Ascending aorta (tissue), 2 donors: ENCODE measurements at regions not wholly inside any gene's neighbourhood (a gene's known extent, or its start where the extent isn't known, plus 50 kb on each side); places are given as distances from the start of the nearest gene placed in this dataset.

Experiments
- DNase-seq, 2 donors: peaks; one replicate each; pipeline ENCODE4 v3.0.0-alpha.2; 2019; ENCODE audit warnings: low spot score in 2 of 2
- H3K27ac ChIP-seq, 2 donors: fragments of 200-600 bp; sonication (generic); one replicate each; pipeline ENCODE4 v1.5.1; 2016 to 2017; ENCODE audit warnings: mild to moderate bottlenecking in 1 of 2
- H3K27me3 ChIP-seq: fragments of 200-600 bp; sonication (generic); one replicate; pipeline ENCODE4 v1.5.1; 2017
- H3K36me3 ChIP-seq, 2 donors: fragments of 200-600 bp; sonication (generic); one replicate each; pipeline ENCODE4 v1.5.1; 2016
- H3K4me1 ChIP-seq, 2 donors: fragments of 200-600 bp; sonication (generic); one replicate each; pipeline ENCODE4 v1.5.1; 2016 to 2017; ENCODE audit warnings: mild to moderate bottlenecking in 1 of 2
- H3K4me3 ChIP-seq, 2 donors: fragments of 200-600 bp; sonication (generic); one replicate each; pipeline ENCODE4 v1.5.1; 2016 to 2017; ENCODE audit warnings: mild to moderate bottlenecking in 1 of 2
- H3K9me3 ChIP-seq, 2 donors: fragments of 200-600 bp; sonication (generic); one replicate each; pipeline ENCODE4 v1.5.1; 2016
- intact Hi-C: fragments of 100-400 bp; cut with DNase I; formaldehyde crosslinking; loops from one replicate; pipeline ENCODE4 v1.15.1; 2023
- TF ChIP-seq, protein P1 (sequence below), 3 experiments: fragments of 200-600 bp in 2 of 3; fragments of 450-650 bp in 1 of 3; sonication (generic) in 2 of 3; IDR thresholded peaks; one replicate each; pipeline ENCODE4 v1.5.1; 2016 to 2019; ENCODE audit warnings: antibody characterized with exemption in 3 of 3, mild to moderate bottlenecking in 1 of 3, moderate library complexity in 1 of 3

DNA sequence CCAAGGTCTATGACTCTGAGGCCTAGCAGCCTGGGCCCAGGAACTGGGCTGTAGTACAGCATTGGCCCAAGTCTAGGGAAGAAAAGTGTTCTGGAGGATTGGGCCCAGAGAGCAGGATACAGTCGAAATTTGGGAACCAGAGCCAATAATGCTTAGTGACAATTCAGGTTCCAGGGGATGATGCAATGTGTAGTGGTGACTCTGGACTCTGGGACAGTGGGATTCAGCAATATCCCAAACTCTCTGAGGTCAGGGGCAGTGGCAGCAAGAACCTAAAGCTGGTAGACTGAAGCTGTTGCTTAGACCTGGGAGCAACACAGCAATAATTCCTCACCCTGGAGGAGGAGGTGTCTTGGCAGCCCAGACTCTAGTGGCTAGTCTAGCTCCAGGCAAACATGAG lies 545.5 kb upstream of the ARGLU1 start:
- Histone ChIP-seq H3K36me3 (no peaks in the 10 kb centered on the region), H3K27me3 (no peaks in the 10 kb centered on the region), H3K9me3 (peaks cover 0 to 4% of the 10 kb centered on the region in 2 donors), H3K4me3 (no peak overlapping the region), H3K4me1 (peaks cover 0 to 7% of the 10 kb centered on the region in 2 donors), H3K27ac (no peak overlapping the region)
- intact Hi-C loops = no loop called here
- DNase-seq = no peak
- TF ChIP-seq, protein P1, sequence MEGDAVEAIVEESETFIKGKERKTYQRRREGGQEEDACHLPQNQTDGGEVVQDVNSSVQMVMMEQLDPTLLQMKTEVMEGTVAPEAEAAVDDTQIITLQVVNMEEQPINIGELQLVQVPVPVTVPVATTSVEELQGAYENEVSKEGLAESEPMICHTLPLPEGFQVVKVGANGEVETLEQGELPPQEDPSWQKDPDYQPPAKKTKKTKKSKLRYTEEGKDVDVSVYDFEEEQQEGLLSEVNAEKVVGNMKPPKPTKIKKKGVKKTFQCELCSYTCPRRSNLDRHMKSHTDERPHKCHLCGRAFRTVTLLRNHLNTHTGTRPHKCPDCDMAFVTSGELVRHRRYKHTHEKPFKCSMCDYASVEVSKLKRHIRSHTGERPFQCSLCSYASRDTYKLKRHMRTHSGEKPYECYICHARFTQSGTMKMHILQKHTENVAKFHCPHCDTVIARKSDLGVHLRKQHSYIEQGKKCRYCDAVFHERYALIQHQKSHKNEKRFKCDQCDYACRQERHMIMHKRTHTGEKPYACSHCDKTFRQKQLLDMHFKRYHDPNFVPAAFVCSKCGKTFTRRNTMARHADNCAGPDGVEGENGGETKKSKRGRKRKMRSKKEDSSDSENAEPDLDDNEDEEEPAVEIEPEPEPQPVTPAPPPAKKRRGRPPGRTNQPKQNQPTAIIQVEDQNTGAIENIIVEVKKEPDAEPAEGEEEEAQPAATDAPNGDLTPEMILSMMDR (IDR thresholded peaks at IDR 0.05) = no peak

DNA sequence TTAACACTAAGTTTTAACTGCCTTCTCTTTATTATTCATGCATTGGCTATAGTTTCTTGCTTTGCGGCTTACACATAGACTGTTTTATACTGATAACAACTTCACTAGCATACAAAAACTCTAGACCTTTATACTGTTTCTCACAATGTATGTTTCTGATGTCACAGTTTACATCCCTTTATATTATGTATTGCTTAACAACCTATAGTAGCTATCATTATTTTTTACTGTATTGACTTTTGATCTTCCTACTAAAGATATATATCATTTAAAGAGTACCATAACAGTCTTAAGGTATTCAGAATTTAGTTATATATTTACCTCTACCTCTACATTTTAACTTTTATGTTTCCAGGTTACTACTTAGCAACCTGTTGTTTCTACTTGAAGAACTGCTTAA lies 543.3 kb upstream of the ARGLU1 start:
- Histone ChIP-seq H3K27me3 (no peaks in the 10 kb centered on the region), H3K27ac (no peak overlapping the region), H3K36me3 (no peaks in the 10 kb centered on the region), H3K4me1 (no peaks in the 10 kb centered on the region), H3K4me3 (no peak overlapping the region), H3K9me3 (peaks cover 0 to 4% of the 10 kb centered on the region in 2 donors)
- intact Hi-C loops = no loop called here
- DNase-seq = no peak
- TF ChIP-seq, protein P1 (IDR thresholded peaks at IDR 0.05) = no peak

DNA sequence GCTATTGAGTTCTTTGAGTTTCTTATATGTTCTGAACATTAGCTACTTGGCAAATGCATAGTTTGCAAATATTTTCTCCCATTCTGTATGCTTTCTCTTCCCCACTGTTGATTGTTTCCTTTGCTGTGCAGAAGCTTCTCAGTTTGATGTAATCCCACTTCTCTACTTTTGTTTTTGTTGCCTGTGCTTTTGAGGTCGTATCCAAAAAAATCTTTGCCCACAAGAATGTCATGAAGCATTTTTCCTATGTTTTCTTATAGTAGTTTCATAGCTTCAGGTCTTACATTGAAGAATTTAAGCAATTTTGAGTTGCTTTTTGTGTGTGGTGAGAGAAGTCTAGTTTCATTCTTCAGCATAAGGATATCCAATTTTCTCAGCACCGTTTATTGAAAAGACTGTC lies 536.7 kb upstream of the ARGLU1 start:
- Histone ChIP-seq H3K4me1 (no peaks in the 10 kb centered on the region), H3K36me3 (no peaks in the 10 kb centered on the region), H3K27ac (no peak overlapping the region), H3K9me3 (peaks cover 0 to 4% of the 10 kb centered on the region in 2 donors), H3K27me3 (no peaks in the 10 kb centered on the region), H3K4me3 (no peak overlapping the region)
- DNase-seq = no peak
- intact Hi-C loops = no loop called here
- TF ChIP-seq, protein P1 (IDR thresholded peaks at IDR 0.05) = no peak

DNA sequence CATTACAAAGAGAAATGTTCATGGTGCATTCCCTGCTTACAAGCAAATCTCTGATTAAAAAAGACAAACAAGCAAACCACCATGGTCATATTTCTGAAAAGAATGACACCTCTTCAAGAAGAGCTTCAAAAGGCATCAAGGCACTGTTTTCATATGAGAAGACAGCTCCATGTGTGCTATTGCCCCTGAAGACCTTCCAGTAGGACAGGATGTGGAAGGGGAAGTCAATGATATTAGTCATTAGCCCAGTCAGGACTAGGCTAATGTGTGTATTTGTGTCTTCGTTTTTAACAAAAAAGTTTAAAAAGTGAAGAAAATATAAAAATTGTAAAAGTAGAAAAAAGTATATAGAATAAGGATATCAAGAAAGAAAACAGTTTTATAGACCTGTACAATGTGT lies 534.7 kb upstream of the ARGLU1 start:
- Histone ChIP-seq H3K36me3 (no peaks in the 10 kb centered on the region), H3K4me3 (no peak overlapping the region), H3K9me3 (no peaks in the 10 kb centered on the region), H3K4me1 (no peaks in the 10 kb centered on the region), H3K27me3 (no peaks in the 10 kb centered on the region), H3K27ac (no peak overlapping the region)
- TF ChIP-seq, protein P1 (IDR thresholded peaks at IDR 0.05) = no peak
- intact Hi-C loops = no loop called here
- DNase-seq = no peak

DNA sequence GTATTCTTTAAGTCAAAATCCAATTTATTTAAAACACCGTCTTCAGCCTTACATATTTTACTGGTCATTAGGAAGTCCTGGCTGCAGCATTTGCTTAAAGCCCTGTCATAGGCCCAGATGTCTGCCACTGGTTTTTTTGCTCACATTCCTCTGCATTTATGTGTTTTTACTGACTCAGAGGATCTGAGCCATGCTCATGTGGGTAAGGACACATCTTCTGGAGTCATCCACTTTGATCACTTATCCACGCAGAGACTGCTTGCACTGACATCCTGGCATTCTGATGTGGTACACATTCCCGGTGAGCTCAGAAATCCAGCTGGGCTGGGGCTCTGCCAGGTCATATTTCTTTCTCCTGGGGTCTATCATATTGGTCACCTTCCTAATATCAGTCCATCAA lies 531.7 kb upstream of the ARGLU1 start:
- Histone ChIP-seq H3K4me1 (no peaks in the 10 kb centered on the region), H3K27ac (no peak overlapping the region), H3K36me3 (no peaks in the 10 kb centered on the region), H3K4me3 (no peak overlapping the region), H3K27me3 (no peaks in the 10 kb centered on the region), H3K9me3 (no peaks in the 10 kb centered on the region)
- DNase-seq = no peak
- TF ChIP-seq, protein P1 (IDR thresholded peaks at IDR 0.05) = no peak
- intact Hi-C loops = no loop called here

DNA sequence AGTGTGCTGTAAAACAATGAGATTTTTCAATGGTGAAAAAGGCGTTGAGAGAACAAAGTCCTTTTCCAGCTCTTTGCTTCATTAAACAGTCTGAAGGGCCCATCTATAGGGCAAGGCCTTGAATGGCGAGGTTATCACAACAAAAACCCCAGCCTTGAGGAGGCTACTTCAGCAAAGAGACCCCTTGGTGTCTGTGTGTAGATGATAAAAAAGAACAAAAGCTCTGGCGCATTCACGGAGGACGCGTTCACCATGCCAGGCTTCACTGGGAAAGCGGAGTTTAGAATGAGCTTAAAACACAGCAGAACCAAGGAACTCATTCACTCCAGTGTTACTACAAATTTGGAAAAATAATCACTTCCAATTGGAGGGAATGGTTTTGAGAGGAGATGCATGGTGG lies 530.0 kb upstream of the ARGLU1 start:
- no peaks in the 10 kb centered on the region for H3K9me3 ChIP-seq
- no peak for DNase-seq
- H3K27me3 ChIP-seq = no peaks in the 10 kb centered on the region
- no peak overlapping the region for H3K27ac ChIP-seq
- H3K4me1 ChIP-seq = no peaks in the 10 kb centered on the region
- TF ChIP-seq, protein P1 (IDR thresholded peaks at IDR 0.05) = no peak
- intact Hi-C loops = no loop called here
- no peak overlapping the region for H3K4me3 ChIP-seq
- H3K36me3 ChIP-seq = no peaks in the 10 kb centered on the region
